Fibroblast of the aortic adventitia (primary cell): ENCODE measurements at regions not wholly inside any gene's neighbourhood (a gene's known extent, or its start where the extent isn't known, plus 50 kb on each side); places are given as distances from the start of the nearest gene placed in this dataset.
A peak's percentile ranks its signal among the peaks of the same experiment; 100 is the strongest.

Source experiments
- DNase-seq: peaks from one replicate; pipeline ENCODE4 v3.0.0-alpha.2; 2010; ENCODE audit warnings: low read depth
- H3K4me3 ChIP-seq: 2 replicates; pipeline ENCODE4 v1.5.1; 2011; ENCODE audit warnings: low read depth, mild to moderate bottlenecking, control low read depth, low read length, moderate library complexity
- TF ChIP-seq, protein P1 (sequence below): IDR thresholded peaks from 2 replicates; pipeline ENCODE4 v1.5.1; 2011; ENCODE audit warnings: mild to moderate bottlenecking, low read length, control low read depth, inconsistent platforms; ENCODE audit not compliant: insufficient read depth

DNA sequence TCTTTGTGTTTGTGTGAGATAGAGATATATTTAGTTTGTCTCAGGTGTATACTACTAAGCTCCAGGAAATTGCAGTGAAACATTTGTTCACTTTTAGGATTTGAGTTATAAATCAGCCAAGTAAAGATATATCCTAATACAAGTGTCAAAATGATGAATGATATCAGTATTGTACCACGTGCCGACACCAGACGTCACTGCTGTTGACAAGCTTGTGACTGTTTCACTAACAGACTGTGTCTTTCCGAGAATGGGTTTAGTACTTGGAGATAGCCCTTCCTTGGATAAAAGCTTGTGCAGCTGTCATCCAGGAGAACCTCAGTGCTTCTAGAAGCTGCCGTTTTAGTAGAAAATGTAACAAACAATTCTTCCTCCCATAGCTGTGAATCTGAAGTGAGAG lies 343.3 kb downstream of the FBXO8 start:
- H3K4me3 ChIP-seq, result no peak overlapping the region
- no peak for DNase-seq
- TF ChIP-seq, protein P1, sequence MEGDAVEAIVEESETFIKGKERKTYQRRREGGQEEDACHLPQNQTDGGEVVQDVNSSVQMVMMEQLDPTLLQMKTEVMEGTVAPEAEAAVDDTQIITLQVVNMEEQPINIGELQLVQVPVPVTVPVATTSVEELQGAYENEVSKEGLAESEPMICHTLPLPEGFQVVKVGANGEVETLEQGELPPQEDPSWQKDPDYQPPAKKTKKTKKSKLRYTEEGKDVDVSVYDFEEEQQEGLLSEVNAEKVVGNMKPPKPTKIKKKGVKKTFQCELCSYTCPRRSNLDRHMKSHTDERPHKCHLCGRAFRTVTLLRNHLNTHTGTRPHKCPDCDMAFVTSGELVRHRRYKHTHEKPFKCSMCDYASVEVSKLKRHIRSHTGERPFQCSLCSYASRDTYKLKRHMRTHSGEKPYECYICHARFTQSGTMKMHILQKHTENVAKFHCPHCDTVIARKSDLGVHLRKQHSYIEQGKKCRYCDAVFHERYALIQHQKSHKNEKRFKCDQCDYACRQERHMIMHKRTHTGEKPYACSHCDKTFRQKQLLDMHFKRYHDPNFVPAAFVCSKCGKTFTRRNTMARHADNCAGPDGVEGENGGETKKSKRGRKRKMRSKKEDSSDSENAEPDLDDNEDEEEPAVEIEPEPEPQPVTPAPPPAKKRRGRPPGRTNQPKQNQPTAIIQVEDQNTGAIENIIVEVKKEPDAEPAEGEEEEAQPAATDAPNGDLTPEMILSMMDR, result no peak

DNA sequence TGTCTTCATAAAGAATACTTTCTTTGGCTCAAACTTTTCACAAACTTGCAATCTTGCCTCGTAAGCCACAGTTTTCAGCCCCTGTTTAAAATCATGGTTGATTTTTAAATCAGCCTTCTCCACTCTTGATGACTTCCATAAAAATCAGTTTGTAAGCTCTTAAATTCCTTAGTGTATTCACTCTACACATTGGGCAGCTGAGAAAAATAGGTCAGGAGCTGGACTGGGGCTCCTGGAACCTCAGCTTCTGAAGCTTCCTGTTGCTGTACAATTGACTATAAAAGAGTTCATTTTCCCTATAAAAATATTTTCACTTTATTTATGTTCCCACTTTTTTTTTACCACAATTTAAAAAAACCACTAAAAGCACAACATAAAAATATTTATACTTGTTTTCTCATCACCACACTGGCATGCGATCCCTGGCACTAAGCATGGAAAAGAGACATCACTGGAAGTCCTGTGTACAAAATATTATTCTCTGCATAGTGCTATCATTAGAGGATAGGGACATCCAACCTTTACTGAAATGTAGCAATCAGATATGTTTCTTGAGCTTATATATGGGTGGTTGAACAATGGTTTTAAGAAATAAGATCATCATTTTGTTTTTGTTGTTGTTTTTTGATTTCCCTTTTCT lies 345.7 kb downstream of the FBXO8 start:
- H3K4me3 ChIP-seq, result no peak overlapping the region
- DNase-seq, result no peak
- TF ChIP-seq, protein P1, result no peak

DNA sequence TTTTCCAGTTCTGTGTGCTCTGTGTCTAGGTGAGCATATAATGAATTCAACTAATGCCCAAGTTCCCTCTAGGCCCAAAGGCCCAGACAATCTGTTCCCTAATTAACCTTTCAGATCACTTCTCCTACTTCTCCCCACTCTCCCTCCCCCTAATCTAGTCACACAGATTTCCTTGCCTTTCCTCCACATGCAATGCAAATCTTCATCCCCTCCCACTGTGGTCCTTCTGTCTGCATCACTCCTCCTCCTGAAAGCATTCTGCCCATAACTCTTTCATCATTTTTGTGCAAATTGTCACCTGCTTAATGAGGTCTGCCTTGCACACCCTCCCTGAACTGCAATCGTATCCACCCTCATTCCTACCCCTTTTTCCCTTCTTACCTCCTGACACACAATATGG lies 346.6 kb downstream of the FBXO8 start:
- TF ChIP-seq, protein P1, result no peak
- H3K4me3 ChIP-seq, result no peak overlapping the region
- DNase-seq, result no peak

DNA sequence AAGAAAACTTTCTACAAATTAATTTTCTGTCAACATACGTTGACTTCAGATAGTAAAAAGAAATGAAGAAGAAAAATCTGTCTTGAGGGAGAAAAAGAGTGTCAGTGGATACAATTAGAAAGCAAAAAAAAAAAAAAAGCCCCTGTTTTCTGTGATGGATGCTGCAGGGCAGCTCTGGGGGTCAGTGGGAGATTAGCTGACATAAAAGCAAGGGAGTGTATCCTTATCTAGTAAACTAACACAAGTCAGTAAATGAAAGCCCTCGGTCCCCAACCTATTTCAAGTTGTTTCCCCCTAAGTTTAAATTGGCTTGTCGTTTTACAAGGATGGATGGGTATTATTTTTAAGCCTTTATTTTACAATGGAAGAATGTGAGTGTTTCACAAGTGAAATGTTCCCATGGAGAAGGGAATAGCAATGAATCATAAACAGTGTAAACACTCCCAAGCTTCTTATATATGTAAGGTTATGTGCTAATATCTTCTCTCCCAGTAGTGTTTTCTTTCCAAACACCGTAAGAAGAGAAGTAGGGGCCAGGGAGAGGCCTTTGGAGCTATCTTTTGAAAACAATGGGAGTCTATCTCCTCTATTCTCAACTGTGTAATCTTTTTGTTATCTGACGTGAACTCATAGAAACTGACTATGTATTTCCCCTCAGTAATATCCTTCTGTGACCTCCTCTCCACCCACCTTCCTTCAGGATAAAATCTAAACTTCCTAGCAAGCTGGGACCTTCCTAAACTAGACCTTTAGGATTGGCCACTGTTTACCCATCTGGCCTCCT lies 347.7 kb downstream of the FBXO8 start:
- DNase-seq, result peak; percentile 66
- TF ChIP-seq, protein P1, result no peak

DNA sequence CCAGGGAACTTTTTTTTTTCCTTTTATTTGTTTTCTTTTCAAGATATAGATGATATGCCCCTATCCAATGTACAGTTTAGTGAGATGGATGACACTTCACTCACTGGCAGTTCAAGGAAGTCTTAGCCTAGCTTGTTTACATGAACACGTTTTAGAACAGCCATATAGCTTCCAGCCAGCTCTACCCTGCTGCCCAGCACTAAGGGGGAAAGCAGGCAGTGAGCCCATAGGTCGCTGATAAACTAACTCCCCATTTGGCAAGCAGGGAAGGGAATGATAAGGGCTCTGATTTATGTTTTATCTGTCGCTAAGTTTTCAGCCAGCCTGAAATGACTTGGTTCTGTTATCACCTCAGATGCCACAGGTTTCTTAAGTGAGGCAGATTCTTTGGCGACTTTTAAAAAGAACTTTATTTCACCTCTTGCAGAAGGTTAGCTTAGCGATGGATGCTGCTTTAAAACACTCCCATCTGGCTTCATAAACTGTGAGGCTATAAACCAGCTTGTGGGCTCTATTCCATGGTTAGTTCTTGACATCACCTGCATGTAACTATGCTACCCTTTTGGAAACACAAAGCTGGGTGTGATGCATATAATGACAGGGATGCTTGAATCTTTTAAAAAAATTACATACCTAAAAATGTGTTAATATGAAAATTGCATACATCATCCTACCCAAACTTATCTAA lies 348.4 kb downstream of the FBXO8 start:
- TF ChIP-seq, protein P1, result no peak
- H3K4me3 ChIP-seq, result no peak overlapping the region
- DNase-seq, result peak; percentile 52

More for the DNA sequence above, 347.7 kb downstream of the FBXO8 start:
- H3K4me3 ChIP-seq, result no peak overlapping the region

DNA sequence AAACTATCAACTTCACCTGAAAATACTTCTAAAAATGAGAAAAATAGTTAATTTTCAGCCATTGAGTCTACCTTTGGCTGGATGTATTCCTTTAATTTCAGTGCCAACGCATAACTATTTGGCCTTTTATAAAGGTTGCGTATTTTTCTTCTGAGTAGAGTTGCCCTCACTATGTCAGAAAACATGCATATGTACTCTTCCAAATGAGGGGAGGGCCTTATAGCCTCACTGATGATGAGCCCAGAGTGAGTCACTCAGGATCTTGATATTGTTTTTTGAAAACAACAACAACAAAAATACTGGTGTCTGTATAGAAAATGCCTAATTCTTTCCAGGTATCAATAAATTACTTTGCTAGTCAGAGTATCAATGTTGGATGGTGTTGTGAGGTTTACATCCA lies 349.3 kb downstream of the FBXO8 start:
- no peak for DNase-seq
- H3K4me3 ChIP-seq, result no peak overlapping the region
- TF ChIP-seq, protein P1, result no peak
